CD4-positive, alpha-beta T cell (primary cell): ENCODE measurements at regions not wholly inside any gene's neighbourhood (a gene's known extent, or its start where the extent isn't known, plus 50 kb on each side); places are given as distances from the start of the nearest gene placed in this dataset.

Experiments
- ATAC-seq: fragments of 200-7000 bp; cut with Tn5 transposase; one replicate; pipeline ENCODE4 v1.10.0; 2022; ENCODE audit warnings: mild to moderate bottlenecking; ENCODE audit not compliant: poor library complexity
- CTCF ChIA-PET: fragments of 350-600 bp; sonication (Branson Sonifier 250); formaldehyde crosslinking; loops from one replicate; lab custom pipeline; 2021; ENCODE audit warnings: antibody characterized with exemption, inconsistent platforms; lab: Charles Lee
- POLR2A ChIA-PET: fragments of 350-600 bp; sonication (Branson Sonifier 250); formaldehyde crosslinking; loops from one replicate; lab custom pipeline; 2021; ENCODE audit warnings: antibody characterized with exemption, inconsistent platforms; lab: Charles Lee
- DNase-seq, 14 experiments: peaks; one replicate each; pipeline ENCODE4 v3.0.0-alpha.2; 2013 to 2020; ENCODE audit warnings: mixed read lengths in 2 of 14
- H3K27ac ChIP-seq, 2 donors: one replicate each; pipeline versions ENCODE4 v1.5.1 to v1.7.0; 2013; ENCODE audit warnings: low read length in 2 of 2, low read depth in 1 of 2, mild to moderate bottlenecking in 1 of 2
- H3K27me3 ChIP-seq, 2 experiments: 1 replicate in 1 of 2; 2 replicates in 1 of 2; pipeline versions ENCODE4 v1.6.1 to v1.7.0; 2013; ENCODE audit warnings: low read length in 2 of 2, control low read depth in 1 of 2, mild to moderate bottlenecking in 1 of 2, moderate library complexity in 1 of 2; ENCODE audit not compliant: insufficient read depth in 2 of 2, control insufficient read depth in 1 of 2
- H3K36me3 ChIP-seq: one replicate; pipeline ENCODE4 v1.6.1; 2013; ENCODE audit warnings: low read length, control low read depth; ENCODE audit not compliant: insufficient read depth
- H3K4me1 ChIP-seq: one replicate; pipeline ENCODE4 v1.6.1; 2013; ENCODE audit warnings: low read length, control low read depth; ENCODE audit not compliant: insufficient read depth
- H3K4me3 ChIP-seq: one replicate; pipeline ENCODE4 v1.5.1; 2013; ENCODE audit warnings: mild to moderate bottlenecking, low read length, moderate library complexity
- H3K9me3 ChIP-seq, 2 experiments: 1 replicate in 1 of 2; 2 replicates in 1 of 2; pipeline versions ENCODE4 v1.6.1 to v1.7.0; 2013; ENCODE audit warnings: low read length in 2 of 2, mild to moderate bottlenecking in 2 of 2, control low read depth in 1 of 2, moderate library complexity in 1 of 2; ENCODE audit not compliant: control insufficient read depth in 1 of 2, insufficient read depth in 1 of 2
- H3K27ac Mint-ChIP-seq: one replicate; pipeline ENCODE4 v1.8.0; 2020; ENCODE audit warnings: mixed read lengths
- H3K27me3 Mint-ChIP-seq: one replicate; pipeline ENCODE4 v1.8.0; 2021; ENCODE audit warnings: mixed read lengths
- H3K36me3 Mint-ChIP-seq: one replicate; pipeline ENCODE4 v1.8.0; 2021; ENCODE audit warnings: low read depth, mixed read lengths
- H3K4me1 Mint-ChIP-seq: one replicate; pipeline ENCODE4 v1.8.0; 2021; ENCODE audit warnings: low read depth, mixed read lengths
- H3K4me3 Mint-ChIP-seq: one replicate; pipeline ENCODE4 v1.8.0; 2020; ENCODE audit warnings: mild to moderate bottlenecking, mixed read lengths
- H3K9me3 Mint-ChIP-seq: one replicate; pipeline ENCODE4 v1.8.0; 2020; ENCODE audit warnings: mixed read lengths
- intact Hi-C, 2 experiments: fragments of 100-400 bp; cut with DNase I in 1 of 2; cut with micrococcal nuclease in 1 of 2; formaldehyde crosslinking; loops; one replicate each; pipeline versions ENCODE4 v1.15.1 to v1.9.0; 2023 to 2025; cut with DNase I, micrococcal nuclease
- TF ChIP-seq, protein P1 (sequence below): fragments of 200-600 bp; IDR thresholded peaks from one replicate; pipeline ENCODE4 v1.8.0; 2022; ENCODE audit warnings: antibody characterized with exemption, mild to moderate bottlenecking

DNA sequence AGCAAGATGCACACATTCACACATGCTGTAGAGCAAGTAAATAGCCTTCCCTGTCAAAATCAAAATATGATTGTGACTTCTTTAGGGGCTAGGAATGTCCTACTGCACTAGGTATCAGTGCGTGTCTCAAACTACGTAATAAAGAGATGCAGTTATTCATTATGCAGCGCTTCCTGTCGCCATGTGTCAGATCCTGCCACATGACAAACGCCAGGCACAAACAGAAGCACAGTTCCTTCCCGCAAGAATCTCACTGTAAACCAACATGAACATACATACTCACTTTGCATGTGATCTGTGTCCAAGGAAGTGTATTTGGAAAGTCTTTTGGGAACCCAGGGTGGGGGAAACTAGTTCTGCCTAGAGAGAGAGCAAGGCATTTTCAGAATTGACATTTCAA, 599.9 kb downstream of the RNF144A start:
- Histone ChIP-seq H3K4me3 (no peak overlapping the region), H3K4me1 (peaks cover 3% of the 10 kb centered on the region), H3K27me3 (no peaks in the 10 kb centered on the region), H3K9me3 (no peaks in the 10 kb centered on the region), H3K36me3 (no peaks in the 10 kb centered on the region), H3K27ac (no peak overlapping the region)
- TF ChIP-seq, protein P1, sequence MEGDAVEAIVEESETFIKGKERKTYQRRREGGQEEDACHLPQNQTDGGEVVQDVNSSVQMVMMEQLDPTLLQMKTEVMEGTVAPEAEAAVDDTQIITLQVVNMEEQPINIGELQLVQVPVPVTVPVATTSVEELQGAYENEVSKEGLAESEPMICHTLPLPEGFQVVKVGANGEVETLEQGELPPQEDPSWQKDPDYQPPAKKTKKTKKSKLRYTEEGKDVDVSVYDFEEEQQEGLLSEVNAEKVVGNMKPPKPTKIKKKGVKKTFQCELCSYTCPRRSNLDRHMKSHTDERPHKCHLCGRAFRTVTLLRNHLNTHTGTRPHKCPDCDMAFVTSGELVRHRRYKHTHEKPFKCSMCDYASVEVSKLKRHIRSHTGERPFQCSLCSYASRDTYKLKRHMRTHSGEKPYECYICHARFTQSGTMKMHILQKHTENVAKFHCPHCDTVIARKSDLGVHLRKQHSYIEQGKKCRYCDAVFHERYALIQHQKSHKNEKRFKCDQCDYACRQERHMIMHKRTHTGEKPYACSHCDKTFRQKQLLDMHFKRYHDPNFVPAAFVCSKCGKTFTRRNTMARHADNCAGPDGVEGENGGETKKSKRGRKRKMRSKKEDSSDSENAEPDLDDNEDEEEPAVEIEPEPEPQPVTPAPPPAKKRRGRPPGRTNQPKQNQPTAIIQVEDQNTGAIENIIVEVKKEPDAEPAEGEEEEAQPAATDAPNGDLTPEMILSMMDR, result no peak
- peak; percentile 93 for ATAC-seq
- peak overlapping the region; percentile 88 for H3K27ac Mint-ChIP-seq
- H3K36me3 Mint-ChIP-seq, result no peaks in the 10 kb centered on the region
- intact Hi-C loops, result loop anchor here in 1 of 2 experiments (10.0 kb wide), 1 partner anchor 62 kb away; no protein-coding TSS in a partner anchor
- peak overlapping the region; percentile 72 for H3K4me3 Mint-ChIP-seq
- H3K4me1 Mint-ChIP-seq, result peaks cover 34% of the 10 kb centered on the region
- peaks cover 3% of the 10 kb centered on the region for H3K9me3 Mint-ChIP-seq
- ChIA-PET CTCF (no interaction called here), POLR2A (interaction anchor here (0.7 to 1.2 kb wide), 2 partner anchors 51 to 1165 kb away, joined by 3 read pairs; partner anchors contain the start of gene ID2)
- peak in 7 of 14 experiments; percentile 2 to 65 (median 40) for DNase-seq
- H3K27me3 Mint-ChIP-seq, result no peaks in the 10 kb centered on the region

DNA sequence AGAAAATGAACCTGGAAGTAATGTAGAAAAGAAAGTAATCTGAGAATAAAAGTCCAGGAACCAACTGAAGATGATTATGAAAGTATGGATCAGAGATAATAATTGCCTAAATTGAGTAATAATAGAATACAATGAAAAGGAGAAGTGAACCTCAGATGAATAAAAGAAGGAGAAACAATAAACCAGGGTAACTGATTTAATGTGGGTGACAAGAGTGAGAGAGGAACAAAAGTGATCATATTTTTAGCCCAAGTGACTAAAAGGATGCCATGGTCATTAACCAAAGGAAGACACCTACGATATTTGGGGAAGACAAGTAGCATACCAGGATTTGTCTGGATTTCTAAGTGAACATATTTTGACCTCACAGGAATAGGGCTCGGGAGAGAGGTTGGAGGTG, 600.6 kb downstream of the RNF144A start:
- ChIA-PET CTCF (no interaction called here), POLR2A (interaction anchor here (0.7 kb wide), 1 partner anchor 1164 kb away, joined by 3 read pairs; the partner anchor contains the start of gene ID2)
- peaks cover 3% of the 10 kb centered on the region for H3K4me1 ChIP-seq
- Mint-ChIP-seq H3K27me3 (no peaks in the 10 kb centered on the region), H3K4me1 (peaks cover 34% of the 10 kb centered on the region), H3K36me3 (no peaks in the 10 kb centered on the region), H3K4me3 (no peak overlapping the region), H3K9me3 (peaks cover 3% of the 10 kb centered on the region), H3K27ac (peak overlapping the region; percentile 88)
- no peaks in the 10 kb centered on the region for H3K27me3 ChIP-seq
- intact Hi-C loops, result loop anchor here in 1 of 2 experiments (10.0 kb wide), 1 partner anchor 63 kb away; no protein-coding TSS in a partner anchor
- no peak overlapping the region for H3K27ac ChIP-seq
- no peak overlapping the region for H3K4me3 ChIP-seq
- DNase-seq (no peak), ATAC-seq (no peak)
- no peaks in the 10 kb centered on the region for H3K9me3 ChIP-seq
- TF ChIP-seq, protein P1, result no peak
- no peaks in the 10 kb centered on the region for H3K36me3 ChIP-seq

DNA sequence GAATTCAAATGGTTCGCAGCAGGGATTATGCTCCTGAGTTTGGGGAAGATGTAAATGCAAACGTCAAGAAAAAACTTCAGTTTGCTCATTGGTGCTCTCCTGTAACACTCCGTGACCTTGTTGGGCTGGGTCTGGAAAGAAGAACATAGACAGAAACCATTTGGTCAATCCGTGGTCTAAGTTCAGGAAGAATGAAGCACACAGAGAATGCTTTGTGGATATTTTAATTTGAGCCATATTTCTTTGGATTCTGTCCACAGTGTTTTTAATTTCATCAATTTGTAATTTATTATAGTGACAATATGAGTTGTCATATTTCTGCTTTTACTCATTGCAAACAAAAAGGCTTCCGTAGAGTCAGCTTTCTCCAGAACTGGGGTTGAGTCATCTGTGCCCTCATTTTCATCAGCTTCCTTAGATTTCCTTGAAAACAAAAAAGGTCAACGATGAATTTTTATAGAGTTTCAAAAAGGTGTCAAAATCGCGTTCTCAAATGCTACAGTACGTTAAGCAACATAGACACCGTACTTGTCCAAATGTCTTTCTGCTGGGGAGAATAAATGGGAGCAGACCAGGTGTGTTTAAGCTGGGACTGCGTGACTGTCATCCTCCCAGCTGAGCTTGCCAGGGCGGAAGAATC, 606.4 kb downstream of the RNF144A start:
- Histone ChIP-seq H3K9me3 (peaks cover 0 to 2% of the 10 kb centered on the region in 2 experiments), H3K4me3 (no peak overlapping the region), H3K36me3 (no peaks in the 10 kb centered on the region), H3K27ac (no peak overlapping the region), H3K4me1 (no peaks in the 10 kb centered on the region), H3K27me3 (no peaks in the 10 kb centered on the region)
- H3K27me3 Mint-ChIP-seq, result no peaks in the 10 kb centered on the region
- ChIA-PET CTCF (no interaction called here), POLR2A (no interaction called here)
- DNase-seq (no peak), ATAC-seq (no peak)
- H3K9me3 Mint-ChIP-seq, result no peaks in the 10 kb centered on the region
- no peaks in the 10 kb centered on the region for H3K36me3 Mint-ChIP-seq
- intact Hi-C loops, result no loop called here
- no peak overlapping the region for H3K27ac Mint-ChIP-seq
- no peaks in the 10 kb centered on the region for H3K4me1 Mint-ChIP-seq
- no peak overlapping the region for H3K4me3 Mint-ChIP-seq
- TF ChIP-seq, protein P1, result no peak
